Esophagus muscularis mucosa (tissue), 4 donors: ENCODE measurements at regions not wholly inside any gene's neighbourhood (a gene's known extent, or its start where the extent isn't known, plus 50 kb on each side); places are given as distances from the start of the nearest gene placed in this dataset.
"Not testable (repeated sequence)": the region's sequence is repeated elsewhere in the genome, so short reads cannot be mapped to it uniquely, and the experiment has no call there.

Source experiments
- DNase-seq: peaks from one replicate; pipeline ENCODE4 v3.0.0-alpha.2; 2017; ENCODE audit errors: extremely low spot score
- H3K27ac ChIP-seq, 4 donors: fragments of 200-600 bp; sonication (generic); replicated peaks in 1 of 4; 1 replicate in 3 of 4; 2 replicates in 1 of 4; pipeline ENCODE4 v1.5.1; 2016 to 2019; ENCODE audit warnings: mild to moderate bottlenecking in 1 of 4
- H3K27me3 ChIP-seq, 4 donors: fragments of 200-600 bp; sonication (generic); one replicate each; pipeline versions ENCODE4 v1.5.1 to v1.6.0; 2016 to 2019
- H3K36me3 ChIP-seq, 4 donors: fragments of 200-600 bp; sonication (generic); one replicate each; pipeline ENCODE4 v1.5.1; 2016 to 2019
- H3K4me1 ChIP-seq, 4 donors: fragments of 200-600 bp; sonication (generic); one replicate each; pipeline ENCODE4 v1.5.1; 2016 to 2019
- H3K4me3 ChIP-seq, 4 donors: fragments of 200-600 bp; sonication (generic); 1 replicate in 2 of 4; 2 replicates in 2 of 4; pipeline ENCODE4 v1.5.1; 2016 to 2019; ENCODE audit warnings: mild to moderate bottlenecking in 4 of 4, moderate library complexity in 1 of 4
- H3K9me3 ChIP-seq, 4 donors: fragments of 200-600 bp; sonication (generic); 1 replicate in 3 of 4; 2 replicates in 1 of 4; pipeline ENCODE4 v1.5.1; 2016 to 2019
- CTCF ChIP-seq, 3 experiments: fragments of 200-600 bp in 2 of 3; fragments of 450-650 bp in 1 of 3; sonication (generic) in 2 of 3; IDR thresholded peaks; one replicate each; pipeline ENCODE4 v1.5.1; 2017 to 2019; ENCODE audit warnings: antibody characterized with exemption in 3 of 3, mild to moderate bottlenecking in 2 of 3, moderate library complexity in 1 of 3
- EP300 ChIP-seq: sonication (generic); formaldehyde crosslinking; IDR thresholded peaks from one replicate; pipeline ENCODE4 v1.6.1; 2017; ENCODE audit warnings: antibody characterized with exemption
- POLR2A ChIP-seq: fragments of 450-650 bp; IDR thresholded peaks from one replicate; pipeline ENCODE4 v1.6.1; 2017; ENCODE audit warnings: antibody characterized with exemption, moderate library complexity, mild to moderate bottlenecking, low read depth
- POLR2AphosphoS5 ChIP-seq, 2 donors: sonication (generic); formaldehyde crosslinking; IDR thresholded peaks; one replicate each; pipeline ENCODE4 v1.6.1; 2017; ENCODE audit warnings: antibody characterized with exemption in 2 of 2
- WGBS: methylation state at CpG from one replicate; pipeline ENCODE4 v1.1.5; 2018; 5-methylcytosine and 5-hydroxymethylcytosine counted together
- intact Hi-C: fragments of 100-400 bp; cut with DNase I; formaldehyde crosslinking; loops from one replicate; pipeline ENCODE4 v1.15.1; 2023

DNA sequence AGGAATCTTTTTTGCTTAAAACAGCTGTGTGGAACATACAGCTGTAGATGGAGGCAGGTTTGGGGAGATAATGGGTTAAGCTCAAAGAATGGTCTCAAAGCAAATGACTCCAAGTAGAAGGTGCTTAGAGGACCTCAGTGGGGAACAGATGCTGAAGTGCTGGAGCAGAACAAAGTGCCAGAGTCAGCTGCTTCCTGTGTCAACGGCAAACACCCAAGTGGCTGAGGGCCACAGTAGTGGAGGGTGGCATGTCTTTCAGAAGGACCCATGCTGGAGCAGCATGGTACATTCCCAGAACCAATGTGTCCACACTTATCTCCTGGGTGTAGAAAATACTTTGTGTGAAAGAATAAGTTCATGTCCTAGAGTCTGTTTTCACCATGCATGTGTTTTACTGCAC is 197.5 kb downstream of the CCNG2 start:
- no peak overlapping the region for H3K4me3 ChIP-seq
- intact Hi-C loops = no loop called here

GRCh38 chr4:77355731-77356130 is 198.7 kb downstream of the CCNG2 start:
- intact Hi-C loops = no loop called here
- Histone ChIP-seq H3K4me3 (no peak overlapping the region), H3K27ac (no peak overlapping the region), H3K36me3 (no peaks in the 10 kb centered on the region), H3K27me3 (no peaks in the 10 kb centered on the region), H3K4me1 (no peaks in the 10 kb centered on the region), H3K9me3 (no peaks in the 10 kb centered on the region)
- DNase-seq = no peak
- TF ChIP-seq CTCF (IDR thresholded peaks at IDR 0.05) (no peak), POLR2A (no peak), POLR2AphosphoS5 (IDR thresholded peaks at IDR 0.05) (no peak), EP300 (no peak)
- WGBS = 89% methylated on average over 2 of the region's 2 CpGs

More for the DNA sequence above, 197.5 kb downstream of the CCNG2 start:
- Histone ChIP-seq H3K27me3 (no peaks in the 10 kb centered on the region), H3K36me3 (no peaks in the 10 kb centered on the region), H3K9me3 (no peaks in the 10 kb centered on the region), H3K27ac (no peak overlapping the region), H3K4me1 (no peaks in the 10 kb centered on the region)
- DNase-seq = no peak
- TF ChIP-seq EP300 (no peak), POLR2A (no peak), CTCF (IDR thresholded peaks at IDR 0.05) (no peak), POLR2AphosphoS5 (IDR thresholded peaks at IDR 0.05) (no peak)
- 80% methylated on average over 1 of the region's 1 CpG for WGBS

DNA sequence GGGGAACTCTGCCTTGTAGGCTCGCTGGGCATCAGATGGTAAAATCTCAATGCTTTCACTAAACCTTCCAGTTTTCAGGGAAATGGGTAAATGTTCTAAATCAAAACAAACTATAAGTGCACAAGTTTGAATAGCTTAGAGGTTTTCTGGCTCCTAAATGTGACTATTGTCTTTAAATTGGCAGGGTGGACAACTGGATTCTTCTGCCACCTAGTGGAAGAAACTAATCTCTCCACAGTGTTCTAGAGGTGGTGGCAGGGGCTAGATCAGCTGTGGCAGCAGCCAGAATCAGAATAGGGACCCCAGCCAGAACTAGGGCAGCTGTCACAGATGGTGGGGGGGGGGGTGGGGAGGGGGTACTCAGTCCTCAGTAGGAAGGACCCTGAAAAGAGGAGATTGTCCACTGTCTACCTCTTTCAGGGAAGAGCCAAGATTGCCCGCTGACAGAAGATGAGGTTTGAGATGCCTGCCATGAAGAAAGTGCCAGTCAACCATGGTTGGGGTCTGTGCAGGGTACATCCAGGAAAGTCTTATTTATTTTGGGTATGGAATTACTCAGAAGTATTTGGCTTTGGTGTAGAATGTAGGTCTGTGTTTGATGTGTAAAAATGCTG is 201.4 kb downstream of the CCNG2 start:
- 96% methylated on average over 2 of the region's 2 CpGs for WGBS
- H3K27ac ChIP-seq = no peak overlapping the region
- H3K4me3 ChIP-seq = no peak overlapping the region
- no peak for DNase-seq
- no peaks in the 10 kb centered on the region for H3K4me1 ChIP-seq
- intact Hi-C loops = no loop called here
- no peaks in the 10 kb centered on the region for H3K9me3 ChIP-seq
- no peak for TF ChIP-seq POLR2A
- TF ChIP-seq CTCF (IDR thresholded peaks at IDR 0.05) = peak; percentile 36 to 52 (median 41)
- no peaks in the 10 kb centered on the region for H3K36me3 ChIP-seq
- H3K27me3 ChIP-seq = peaks cover 0 to 3% (median 0%) of the 10 kb centered on the region in 4 donors

- TF ChIP-seq CTCF (IDR thresholded peaks at IDR 0.05) (no peak), EP300 (no peak), POLR2AphosphoS5 (IDR thresholded peaks at IDR 0.05) (no peak), POLR2A (no peak)
- no peaks in the 10 kb centered on the region for H3K36me3 ChIP-seq
- H3K9me3 ChIP-seq = no peaks in the 10 kb centered on the region
- no peak for DNase-seq
- no peaks in the 10 kb centered on the region for H3K4me1 ChIP-seq
- H3K27ac ChIP-seq = no peak overlapping the region
- peaks cover 0 to 3% (median 0%) of the 10 kb centered on the region in 4 donors for H3K27me3 ChIP-seq
- 78% methylated on average over 4 of the region's 4 CpGs for WGBS
- no peak overlapping the region for H3K4me3 ChIP-seq
- intact Hi-C loops = no loop called here
These were observed 203.4 kb downstream of the CCNG2 start for GRCh38 chr4:77360451-77360850.

GRCh38 chr4:77366876-77367275 is 209.9 kb downstream of the CCNG2 start:
- H3K4me3 ChIP-seq, H3K36me3 ChIP-seq, H3K4me1 ChIP-seq, H3K27me3 ChIP-seq, DNase-seq, H3K27ac ChIP-seq, intact Hi-C loops, H3K9me3 ChIP-seq: not testable (repeated sequence)
- 68% methylated on average over 3 of the region's 4 CpGs for WGBS
